Spleen (tissue), 11 donors: ENCODE measurements at regions not wholly inside any gene's neighbourhood (a gene's known extent, or its start where the extent isn't known, plus 50 kb on each side); places are given as distances from the start of the nearest gene placed in this dataset.

Experiments used
- DNase-seq: peaks from one replicate; pipeline ENCODE4 v3.0.0-alpha.2; 2020
- H3K27ac ChIP-seq, 8 donors: fragments of 200-600 bp; sonication (generic) in 7 of 8; 1 replicate in 4 of 8; 2 replicates in 4 of 8; pipeline versions ENCODE4 v1.5.0 to v1.8.0; 2016 to 2021; ENCODE audit warnings: inconsistent platforms in 4 of 8, mild to moderate bottlenecking in 4 of 8, moderate library complexity in 1 of 8
- H3K27me3 ChIP-seq, 7 donors: fragments of 200-600 bp; sonication (generic) in 6 of 7; replicated peaks in 1 of 7; 1 replicate in 4 of 7; 2 replicates in 3 of 7; pipeline versions ENCODE4 v1.5.0 to v1.8.0; 2016 to 2021; ENCODE audit warnings: inconsistent platforms in 3 of 7, mild to moderate bottlenecking in 1 of 7
- H3K36me3 ChIP-seq, 6 donors: fragments of 200-600 bp; sonication (generic) in 5 of 6; 1 replicate in 4 of 6; 2 replicates in 2 of 6; pipeline versions ENCODE4 v1.5.0 to v1.8.0; 2016 to 2021; ENCODE audit warnings: inconsistent platforms in 2 of 6
- H3K4me1 ChIP-seq, 6 donors: fragments of 200-600 bp; sonication (generic) in 5 of 6; 1 replicate in 3 of 6; 2 replicates in 3 of 6; pipeline versions ENCODE4 v1.5.0 to v1.8.0; 2016 to 2021; ENCODE audit warnings: inconsistent platforms in 3 of 6
- H3K4me3 ChIP-seq, 8 donors: fragments of 200-600 bp; sonication (generic) in 7 of 8; 1 replicate in 4 of 8; 2 replicates in 4 of 8; pipeline versions ENCODE4 v1.5.0 to v1.8.0; 2016 to 2021; ENCODE audit warnings: inconsistent platforms in 4 of 8, mild to moderate bottlenecking in 4 of 8, moderate library complexity in 2 of 8
- H3K9me3 ChIP-seq, 8 donors: fragments of 200-600 bp; sonication (generic) in 7 of 8; 1 replicate in 4 of 8; 2 replicates in 4 of 8; pipeline versions ENCODE4 v1.5.0 to v1.8.0; 2016 to 2021; ENCODE audit warnings: inconsistent platforms in 4 of 8
- POLR2A ChIP-seq, 3 donors: fragments of 450-650 bp; IDR thresholded peaks; one replicate each; pipeline ENCODE4 v1.5.1; 2017; ENCODE audit warnings: antibody characterized with exemption in 3 of 3, mild to moderate bottlenecking in 1 of 3
- POLR2AphosphoS5 ChIP-seq, 3 donors: sonication (generic); formaldehyde crosslinking; IDR thresholded peaks; one replicate each; pipeline ENCODE4 v1.5.1; 2017; ENCODE audit warnings: antibody characterized with exemption in 3 of 3
- WGBS, 5 donors: extraction: QIAGEN DNeasy Blood & Tissue Kit in 3 of 5; methylation state at CpG; one replicate each; pipeline versions ENCODE4 v1.1.5 to v1.1.7; 2013 to 2018; 5-methylcytosine and 5-hydroxymethylcytosine counted together
- intact Hi-C: fragments of 100-400 bp; cut with DNase I; formaldehyde crosslinking; loops from one replicate; pipeline ENCODE4 v1.15.0; 2023; ENCODE audit warnings: low total_unique reads
- TF ChIP-seq, protein P1 (sequence below), 11 experiments: fragments of 200-600 bp in 7 of 11; fragments of 450-650 bp in 4 of 11; sonication (generic) in 4 of 11; IDR thresholded peaks in 8 of 11; conservative IDR thresholded peaks in 3 of 11; 1 replicate in 7 of 11; 2 replicates in 4 of 11; pipeline versions ENCODE4 v1.4.0 to v1.8.0; 2016 to 2021; ENCODE audit warnings: antibody characterized with exemption in 11 of 11, inconsistent platforms in 4 of 11, mild to moderate bottlenecking in 1 of 11
- donor health status: healthy with polysubstance abuse.
- donor health status: DM: no; HTN: no; CAD: no; lungs with moderate emphysema.
- donor health status: DM: no; HTN: no; CAD: no.
- donor health status: Bipolar disorder and iron deficiency.
- donor health status: healthy.
- donor health status: DM: no; HTN: no; CAD: no.
- donor health status: DM: yes; HTN: yes; CAD: no.

DNA sequence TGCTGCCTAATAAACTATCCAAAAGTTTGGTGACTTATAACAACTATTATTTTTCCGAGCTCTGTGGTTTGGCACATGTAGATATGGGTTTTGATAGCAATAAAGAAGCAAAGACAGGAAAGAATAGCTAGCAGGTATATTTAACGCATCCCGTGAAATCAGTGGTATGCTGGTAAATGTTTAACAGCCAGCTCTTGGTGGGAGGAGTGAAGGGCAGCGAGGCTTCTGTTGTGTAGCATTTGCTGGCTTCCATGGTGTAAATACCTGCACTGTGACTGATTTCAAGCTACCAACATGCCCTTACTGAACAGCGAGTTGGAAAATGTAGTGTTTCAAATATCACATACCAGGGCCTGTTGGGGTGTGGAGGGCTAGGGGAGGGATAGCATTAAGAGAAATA, 291.0 kb downstream of the PRDM2 start:
- TF ChIP-seq, protein P1, sequence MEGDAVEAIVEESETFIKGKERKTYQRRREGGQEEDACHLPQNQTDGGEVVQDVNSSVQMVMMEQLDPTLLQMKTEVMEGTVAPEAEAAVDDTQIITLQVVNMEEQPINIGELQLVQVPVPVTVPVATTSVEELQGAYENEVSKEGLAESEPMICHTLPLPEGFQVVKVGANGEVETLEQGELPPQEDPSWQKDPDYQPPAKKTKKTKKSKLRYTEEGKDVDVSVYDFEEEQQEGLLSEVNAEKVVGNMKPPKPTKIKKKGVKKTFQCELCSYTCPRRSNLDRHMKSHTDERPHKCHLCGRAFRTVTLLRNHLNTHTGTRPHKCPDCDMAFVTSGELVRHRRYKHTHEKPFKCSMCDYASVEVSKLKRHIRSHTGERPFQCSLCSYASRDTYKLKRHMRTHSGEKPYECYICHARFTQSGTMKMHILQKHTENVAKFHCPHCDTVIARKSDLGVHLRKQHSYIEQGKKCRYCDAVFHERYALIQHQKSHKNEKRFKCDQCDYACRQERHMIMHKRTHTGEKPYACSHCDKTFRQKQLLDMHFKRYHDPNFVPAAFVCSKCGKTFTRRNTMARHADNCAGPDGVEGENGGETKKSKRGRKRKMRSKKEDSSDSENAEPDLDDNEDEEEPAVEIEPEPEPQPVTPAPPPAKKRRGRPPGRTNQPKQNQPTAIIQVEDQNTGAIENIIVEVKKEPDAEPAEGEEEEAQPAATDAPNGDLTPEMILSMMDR (IDR thresholded peaks at IDR 0.05 in 8 of 11, conservative IDR thresholded peaks at IDR 0.05 in 3 of 11), result no peak
- TF ChIP-seq POLR2A (IDR thresholded peaks at IDR 0.05) (no peak), POLR2AphosphoS5 (IDR thresholded peaks at IDR 0.05) (no peak)
- peaks cover 0 to 13% (median 0%) of the 10 kb centered on the region in 8 donors for H3K9me3 ChIP-seq
- H3K4me3 ChIP-seq, result no peak overlapping the region
- intact Hi-C loops, result no loop called here
- 77 to 88% (median 83%) methylated on average over 5 of the region's 5 CpGs for WGBS, 5 donors
- peaks cover 0 to 31% (median 0%) of the 10 kb centered on the region in 7 donors for H3K27me3 ChIP-seq
- no peak for DNase-seq
- H3K4me1 ChIP-seq, result no peaks in the 10 kb centered on the region
- no peak overlapping the region for H3K27ac ChIP-seq
- no peaks in the 10 kb centered on the region for H3K36me3 ChIP-seq

DNA sequence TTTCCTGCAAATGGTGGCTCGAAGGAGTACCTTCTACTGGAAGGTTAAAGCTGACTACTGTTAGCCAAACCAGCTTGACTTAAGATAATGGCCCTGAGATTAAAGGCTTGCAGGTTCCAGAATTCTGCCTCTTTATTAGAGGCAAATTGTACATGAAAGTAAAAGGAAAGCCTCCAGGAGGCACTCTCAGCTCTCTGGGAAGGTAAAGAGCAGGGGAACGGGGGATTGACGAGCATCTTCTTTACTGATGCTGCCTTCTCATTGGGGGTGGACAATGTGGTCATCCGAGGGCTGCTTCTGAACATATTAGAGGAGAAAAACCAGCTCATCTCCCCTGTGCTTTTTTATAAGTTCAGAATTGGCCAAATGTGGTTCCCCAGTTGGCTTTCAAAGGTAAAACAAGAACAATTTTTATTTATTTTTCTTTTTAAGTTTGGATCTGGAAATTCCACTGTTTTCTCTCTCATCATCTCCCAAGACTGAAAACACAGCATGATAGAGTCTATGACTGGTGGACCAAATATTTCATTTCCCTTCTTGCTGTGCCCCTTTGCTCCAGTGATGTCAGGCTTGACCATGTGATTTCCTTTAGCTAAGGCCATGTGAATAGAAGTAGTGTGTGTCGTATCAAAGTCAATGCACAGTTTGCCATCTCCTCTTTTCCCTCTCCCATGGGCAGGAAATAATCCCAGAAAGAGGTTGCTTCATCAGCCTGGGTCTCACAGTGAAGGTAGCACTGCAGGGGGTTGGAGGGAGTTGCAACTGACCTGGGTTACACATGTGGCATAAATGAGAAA, 292.7 kb downstream of the PRDM2 start:
- no peak for DNase-seq
- Histone ChIP-seq H3K36me3 (no peaks in the 10 kb centered on the region), H3K27ac (no peak overlapping the region), H3K9me3 (peaks cover 0 to 22% (median 3%) of the 10 kb centered on the region in 8 donors), H3K4me3 (no peak overlapping the region), H3K4me1 (no peaks in the 10 kb centered on the region), H3K27me3 (peaks cover 0 to 40% (median 5%) of the 10 kb centered on the region in 7 donors)
- intact Hi-C loops, result no loop called here
- WGBS, 5 donors, result 40 to 63% (median 54%) methylated on average over 5 of the region's 5 CpGs
- TF ChIP-seq POLR2AphosphoS5 (IDR thresholded peaks at IDR 0.05) (no peak), POLR2A (IDR thresholded peaks at IDR 0.05) (no peak)
- TF ChIP-seq, protein P1 (IDR thresholded peaks at IDR 0.05 in 8 of 11, conservative IDR thresholded peaks at IDR 0.05 in 3 of 11), result no peak

DNA sequence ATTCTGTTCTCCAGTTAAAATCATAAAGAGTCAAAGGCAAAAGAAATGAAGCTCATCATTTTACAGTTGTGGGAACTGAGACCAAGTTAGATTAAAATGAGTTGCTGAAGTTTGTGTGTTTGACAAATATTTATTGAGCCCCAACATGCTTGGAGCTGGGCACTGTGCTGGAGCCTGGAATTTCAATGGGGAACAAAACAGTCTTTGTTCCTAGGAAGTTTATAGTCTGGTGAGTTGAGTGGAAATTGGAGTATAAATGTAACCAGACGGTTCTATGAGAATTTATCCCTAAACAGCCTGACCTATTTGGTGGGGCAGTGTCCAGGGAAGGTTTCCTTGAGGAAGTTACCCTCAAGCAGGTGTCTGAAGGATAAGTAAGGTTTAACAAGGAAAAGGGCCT, 294.4 kb downstream of the PRDM2 start:
- no peak overlapping the region for H3K27ac ChIP-seq
- WGBS, 5 donors, result 0 to 83% (median 32%) methylated on average over 1 of the region's 1 CpG
- intact Hi-C loops, result no loop called here
- no peaks in the 10 kb centered on the region for H3K36me3 ChIP-seq
- no peaks in the 10 kb centered on the region for H3K4me1 ChIP-seq
- TF ChIP-seq POLR2A (IDR thresholded peaks at IDR 0.05) (no peak), POLR2AphosphoS5 (IDR thresholded peaks at IDR 0.05) (no peak)
- TF ChIP-seq, protein P1 (IDR thresholded peaks at IDR 0.05 in 8 of 11, conservative IDR thresholded peaks at IDR 0.05 in 3 of 11), result no peak
- H3K27me3 ChIP-seq, result peaks cover 0 to 38% (median 5%) of the 10 kb centered on the region in 7 donors
- H3K4me3 ChIP-seq, result no peak overlapping the region
- peaks cover 0 to 39% (median 15%) of the 10 kb centered on the region in 8 donors for H3K9me3 ChIP-seq
- DNase-seq, result no peak

DNA sequence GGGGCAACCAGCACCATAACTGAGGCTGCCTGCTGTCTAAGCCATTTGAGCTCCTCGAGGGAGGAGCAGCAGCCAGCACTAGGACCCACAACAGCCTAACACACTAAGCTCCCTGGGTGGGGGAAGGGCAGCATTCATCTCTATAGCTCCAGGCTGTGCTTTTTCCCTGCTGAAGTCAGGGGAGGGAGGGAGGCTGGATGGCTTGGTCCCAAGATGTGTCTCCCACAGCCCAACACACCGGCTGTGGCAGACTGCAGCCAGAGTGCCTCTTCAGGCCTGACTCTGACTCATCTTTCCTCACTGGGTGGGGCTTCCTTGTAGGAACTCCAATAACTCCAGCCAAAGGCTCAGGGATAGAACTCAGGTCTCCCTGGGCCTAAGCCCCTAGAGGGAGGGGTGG, 296.3 kb downstream of the PRDM2 start:
- WGBS, 5 donors, result 37 to 88% (median 54%) methylated on average over 1 to 2 of the region's 2 CpGs
- no peak for DNase-seq
- Histone ChIP-seq H3K4me1 (no peaks in the 10 kb centered on the region), H3K9me3 (peaks cover 0 to 55% (median 20%) of the 10 kb centered on the region in 8 donors), H3K27ac (no peak overlapping the region), H3K36me3 (no peaks in the 10 kb centered on the region), H3K27me3 (peaks cover 0 to 26% (median 5%) of the 10 kb centered on the region in 7 donors), H3K4me3 (no peak overlapping the region)
- TF ChIP-seq POLR2AphosphoS5 (IDR thresholded peaks at IDR 0.05) (no peak), POLR2A (IDR thresholded peaks at IDR 0.05) (no peak)
- TF ChIP-seq, protein P1 (IDR thresholded peaks at IDR 0.05 in 8 of 11, conservative IDR thresholded peaks at IDR 0.05 in 3 of 11), result no peak
- intact Hi-C loops, result no loop called here
